HG02943 (cell line): ENCODE measurements at regions not wholly inside any gene's neighbourhood (a gene's known extent, or its start where the extent isn't known, plus 50 kb on each side); places are given as distances from the start of the nearest gene placed in this dataset.
A peak's percentile ranks its signal among the peaks of the same experiment; 100 is the strongest.

Experiments
- ATAC-seq: cut with Tn5 transposase; IDR thresholded peaks from one replicate; pipeline ENCODE4 v1.9.1; 2021; ENCODE audit warnings: mild to moderate bottlenecking, low read depth, moderate library complexity; ENCODE audit not compliant: unreplicated experiment

DNA sequence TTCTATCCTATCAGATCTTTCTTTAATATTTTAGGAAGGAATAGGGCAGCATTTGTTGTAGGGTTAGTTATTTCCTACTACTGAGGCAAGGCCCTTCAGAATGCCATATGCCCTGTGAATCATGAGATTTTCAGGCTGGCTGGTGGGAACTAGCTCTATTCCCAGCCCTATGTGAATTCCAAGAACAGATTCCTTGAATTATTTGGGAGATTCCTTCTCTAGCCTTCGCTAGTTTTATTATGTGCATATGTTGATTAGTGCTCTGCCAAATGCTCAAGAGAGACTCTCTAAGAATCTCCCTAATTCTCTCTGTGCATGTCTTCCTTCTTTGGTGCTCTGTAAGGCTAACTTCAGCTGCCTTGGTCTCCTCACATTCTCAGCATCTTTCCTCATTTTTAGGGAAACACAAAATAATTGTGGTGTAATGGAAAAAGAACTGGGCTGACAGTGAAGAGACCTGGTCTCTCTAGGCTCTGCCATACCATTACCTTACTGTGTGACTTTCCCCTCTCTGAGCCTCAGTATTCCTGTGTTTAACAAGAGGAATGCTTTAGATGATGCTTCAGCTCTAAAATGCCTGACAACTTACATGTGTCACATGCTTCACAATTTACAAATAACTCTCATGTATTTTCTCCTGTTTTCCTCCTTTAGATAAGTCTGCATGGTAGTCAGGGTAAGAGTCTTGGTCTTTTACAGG is 79.7 kb downstream of the VMA21 start:
- no peak for ATAC-seq

DNA sequence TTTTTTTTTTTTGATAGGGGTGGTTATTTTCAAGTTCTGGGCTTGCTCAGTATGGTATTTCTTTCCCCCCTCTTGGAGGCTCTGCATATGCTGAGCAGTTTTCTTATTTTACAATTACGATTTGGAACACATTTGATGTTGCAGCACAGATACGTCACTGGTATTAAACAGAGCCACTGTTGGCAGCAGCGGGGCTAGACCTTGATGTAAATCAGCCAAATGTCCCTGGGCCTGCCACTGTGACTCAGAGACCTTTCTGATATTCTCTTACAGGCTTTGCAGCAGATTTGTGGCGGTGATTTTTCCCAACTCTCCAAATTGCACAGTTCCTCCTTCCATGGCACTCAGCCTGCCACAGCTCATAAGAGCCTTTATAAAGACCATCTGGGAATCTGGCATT is 81.1 kb downstream of the VMA21 start:
- no peak for ATAC-seq

- peak; percentile 57 for ATAC-seq
These were observed 74.8 kb upstream of the PASD1 start for GRCh38 chrX:151488677-151489076.

DNA sequence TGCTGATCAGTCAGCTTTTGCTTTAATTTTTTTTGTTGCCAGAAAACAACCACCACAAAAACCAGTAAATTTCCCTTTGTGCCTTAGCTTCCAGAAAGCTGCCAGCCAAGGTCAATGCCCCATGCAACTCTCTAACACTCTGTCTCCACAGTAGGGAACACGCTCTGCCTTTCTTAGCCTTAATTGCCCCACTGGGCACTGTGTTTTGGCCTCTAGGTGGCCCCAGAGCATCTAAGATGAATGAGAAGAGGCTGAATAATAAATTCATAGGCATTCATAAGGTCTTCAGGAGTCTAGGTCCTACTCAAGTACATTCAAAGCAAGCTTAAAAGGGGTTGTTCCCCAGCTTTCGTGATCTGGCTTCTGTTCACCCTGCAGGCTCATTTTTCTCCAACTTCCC is 57.7 kb upstream of the PASD1 start:
- peak; percentile 57 for ATAC-seq

GRCh38 chrX:151510203-151510602 is 53.3 kb upstream of the PASD1 start:
- no peak for ATAC-seq

DNA sequence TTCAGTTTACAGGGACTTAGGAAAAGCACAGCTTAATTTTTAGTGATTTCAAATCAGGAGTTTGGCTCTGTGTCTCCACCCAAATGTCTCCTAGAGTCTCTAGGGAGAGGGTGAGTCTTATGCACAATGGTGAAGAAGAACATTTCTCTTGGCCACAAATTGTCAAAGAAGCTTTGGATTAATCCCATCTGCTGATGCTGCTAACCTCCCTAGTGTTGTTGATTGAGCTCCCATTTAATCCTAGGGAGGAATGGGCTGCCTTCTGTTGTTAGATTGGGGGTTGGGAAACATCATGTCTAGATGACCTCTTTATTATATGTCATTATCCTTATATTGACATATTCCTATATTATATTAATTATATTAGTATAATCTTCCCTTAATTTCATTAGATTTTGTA is 50.0 kb upstream of the PASD1 start:
- ATAC-seq = no peak
